GM21423 (cell line): ENCODE measurements at regions not wholly inside any gene's neighbourhood (a gene's known extent, or its start where the extent isn't known, plus 50 kb on each side); places are given as distances from the start of the nearest gene placed in this dataset.

Experiments used
- ATAC-seq: cut with Tn5 transposase; IDR thresholded peaks from one replicate; pipeline ENCODE4 v1.9.1; 2021; ENCODE audit warnings: mild to moderate bottlenecking, moderate library complexity; ENCODE audit not compliant: unreplicated experiment

- ATAC-seq, result no peak
Observed at GRCh38 chr6:110033101-110033500, 55.0 kb downstream of the GPR6 start.

DNA sequence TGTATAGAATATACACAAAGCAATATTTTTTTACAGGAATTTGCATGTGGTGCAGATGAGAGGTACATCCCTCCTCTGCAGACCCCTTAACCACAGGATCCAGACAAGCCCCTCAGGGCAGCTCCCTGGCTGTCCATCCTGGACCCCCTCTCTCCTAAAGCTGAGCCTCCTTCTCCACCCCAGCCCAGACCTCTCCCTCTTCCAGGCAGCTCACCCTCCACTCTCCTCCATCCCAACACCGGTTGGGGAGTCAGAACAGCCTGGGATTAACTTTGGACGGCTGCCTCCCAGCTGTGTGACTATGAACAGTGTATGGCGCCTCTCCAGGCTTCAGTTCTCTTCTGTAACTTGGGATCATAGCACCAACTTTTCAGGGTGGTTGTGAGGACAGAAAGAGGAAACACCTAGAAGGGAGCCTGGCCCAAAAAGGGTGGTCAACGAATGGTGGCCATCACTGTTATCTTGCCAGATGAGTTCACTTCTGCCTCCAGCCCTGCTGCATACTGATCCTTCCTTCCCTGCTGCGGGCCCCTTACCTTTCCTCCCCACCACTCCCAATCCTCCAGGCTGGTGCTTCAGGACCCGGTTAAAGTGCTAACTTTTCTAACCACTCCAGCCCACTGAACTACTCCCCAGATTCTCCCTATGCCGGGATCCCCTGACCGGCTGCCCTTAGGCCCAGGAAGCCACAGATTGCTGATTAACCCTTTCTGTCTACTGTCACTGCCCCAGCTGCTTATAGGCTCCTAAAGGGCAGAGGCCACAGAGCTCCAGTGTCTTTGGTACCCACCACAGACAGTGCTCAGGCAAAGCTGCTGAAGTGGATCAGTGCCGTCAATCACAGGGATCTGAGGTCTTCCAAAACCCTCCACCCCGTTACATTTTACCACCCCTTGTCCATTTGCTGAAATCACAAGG lies 55.9 kb downstream of the GPR6 start:
- ATAC-seq, result no peak

GRCh38 chr6:110034667-110035036 lies 56.5 kb downstream of the GPR6 start:
- no peak for ATAC-seq

- no peak for ATAC-seq
Observed at GRCh38 chr6:110035321-110035720, 57.2 kb downstream of the GPR6 start.

GRCh38 chr6:110036408-110037302 lies 58.5 kb downstream of the GPR6 start:
- ATAC-seq, result no peak

- ATAC-seq, result no peak
Observed at GRCh38 chr6:110037726-110038295, 59.7 kb downstream of the GPR6 start.

GRCh38 chr6:110039364-110039980 lies 61.4 kb downstream of the GPR6 start:
- ATAC-seq, result peak; percentile 78

DNA sequence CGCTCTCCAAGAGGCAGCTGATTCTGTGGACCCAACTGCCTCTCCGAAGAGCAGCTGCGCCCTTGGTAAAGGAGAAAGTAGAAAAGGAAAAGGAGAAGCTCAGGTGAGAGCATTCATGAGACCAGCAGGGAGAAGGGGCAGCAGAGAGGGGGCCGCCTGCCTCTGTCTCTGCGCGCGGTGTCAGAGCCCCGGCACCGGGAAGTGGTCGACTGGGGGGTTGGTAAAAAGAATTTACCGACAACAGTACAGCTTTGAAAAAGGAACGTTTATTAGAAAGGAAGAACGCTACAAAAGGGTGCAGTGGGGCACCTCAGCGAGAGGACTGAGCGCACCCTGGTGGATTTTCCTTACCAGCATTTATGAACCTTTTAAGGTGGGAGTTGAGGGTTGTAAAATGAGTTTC lies 61.9 kb downstream of the GPR6 start:
- peak; percentile 49 for ATAC-seq

DNA sequence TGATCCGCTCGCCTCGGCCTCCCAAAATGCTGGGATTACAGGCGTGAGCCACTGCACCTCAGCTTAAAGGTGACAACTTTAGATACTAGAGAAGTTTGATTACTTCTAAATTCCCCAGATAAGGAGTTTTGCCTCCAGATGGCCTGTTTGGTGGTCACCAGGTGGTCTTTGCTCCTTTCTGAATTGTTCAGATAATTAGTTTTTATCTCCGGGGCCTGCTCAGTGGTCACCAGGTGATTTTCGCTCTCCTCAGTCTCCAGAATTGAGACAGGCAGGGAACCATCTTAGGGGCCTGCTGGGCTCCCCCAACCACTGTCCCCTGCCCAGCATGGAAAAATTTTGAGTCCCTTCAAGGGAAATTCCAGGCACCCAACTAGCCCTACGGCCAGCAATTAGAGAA lies 62.6 kb downstream of the GPR6 start:
- ATAC-seq, result no peak

DNA sequence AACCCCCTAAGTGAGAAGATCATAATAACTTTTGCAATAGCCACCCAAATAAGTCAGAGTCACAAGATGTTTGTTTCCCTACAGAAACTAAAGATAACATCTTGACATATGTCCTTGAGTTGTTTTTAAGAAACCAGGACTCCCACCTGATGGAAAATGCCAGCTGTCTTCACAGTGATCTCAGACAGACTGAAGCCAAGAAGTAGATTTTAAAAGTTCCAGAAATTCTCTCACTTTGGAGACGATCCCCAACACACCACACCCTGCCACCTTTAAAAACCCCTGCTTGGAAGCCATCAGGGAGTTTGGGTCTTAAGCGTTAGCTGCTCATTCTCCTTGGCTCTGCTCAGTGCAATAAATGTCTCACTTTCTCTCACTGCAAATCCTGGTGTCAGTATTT lies 63.0 kb downstream of the GPR6 start:
- ATAC-seq, result no peak

GRCh38 chr6:110041830-110042229 lies 63.7 kb downstream of the GPR6 start:
- no peak for ATAC-seq

GRCh38 chr6:110042670-110043296 lies 64.7 kb downstream of the GPR6 start:
- no peak for ATAC-seq

DNA sequence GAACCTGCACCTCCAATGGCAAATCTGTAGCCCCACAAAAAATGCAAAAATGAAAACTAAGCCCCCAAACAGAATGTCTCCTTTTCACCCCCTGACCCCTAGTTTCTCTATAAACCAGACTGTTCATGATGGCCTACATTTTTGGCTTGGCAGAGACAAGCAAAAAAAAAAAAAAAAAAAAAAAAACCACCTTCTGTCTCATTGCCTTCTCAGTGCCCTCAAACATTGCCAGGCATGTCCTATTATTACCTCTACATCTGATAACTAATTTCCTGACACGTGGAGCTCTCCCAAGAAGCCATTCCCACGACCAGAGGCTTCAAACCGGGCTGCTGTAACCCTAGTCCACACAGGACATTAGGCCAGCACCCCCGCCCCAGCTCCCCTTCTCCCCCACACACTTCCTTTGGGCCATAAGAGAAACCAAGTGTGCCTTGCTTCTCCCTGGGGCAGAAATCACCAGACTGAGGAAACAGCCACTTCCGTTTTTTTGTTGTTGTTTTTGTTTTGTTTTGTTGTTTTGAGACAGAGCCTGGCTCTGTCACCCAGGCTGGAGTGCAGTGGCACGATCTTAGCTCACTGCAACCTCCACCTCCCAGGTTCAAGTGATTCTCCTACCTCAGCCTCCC lies 65.4 kb downstream of the GPR6 start:
- ATAC-seq, result no peak

DNA sequence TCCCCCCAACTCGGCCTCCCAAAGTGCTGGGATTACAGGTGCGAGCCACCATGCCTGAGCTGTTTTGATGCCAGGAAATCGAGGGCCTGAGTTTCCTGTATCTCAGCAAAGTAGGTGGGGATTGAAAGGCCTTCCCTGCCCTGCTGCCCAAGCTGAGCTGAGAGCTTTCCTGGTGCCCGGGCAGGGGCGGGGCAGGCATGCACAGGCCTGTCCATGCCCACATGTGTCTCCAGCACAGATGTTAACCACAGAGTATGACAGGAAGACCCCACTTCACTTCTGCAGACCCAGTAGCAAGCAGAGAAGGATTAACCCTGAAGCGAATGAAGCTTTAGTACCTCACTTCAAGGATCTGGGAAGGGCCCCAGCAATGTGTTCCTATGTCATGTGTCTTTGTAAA lies 66.0 kb downstream of the GPR6 start:
- no peak for ATAC-seq

DNA sequence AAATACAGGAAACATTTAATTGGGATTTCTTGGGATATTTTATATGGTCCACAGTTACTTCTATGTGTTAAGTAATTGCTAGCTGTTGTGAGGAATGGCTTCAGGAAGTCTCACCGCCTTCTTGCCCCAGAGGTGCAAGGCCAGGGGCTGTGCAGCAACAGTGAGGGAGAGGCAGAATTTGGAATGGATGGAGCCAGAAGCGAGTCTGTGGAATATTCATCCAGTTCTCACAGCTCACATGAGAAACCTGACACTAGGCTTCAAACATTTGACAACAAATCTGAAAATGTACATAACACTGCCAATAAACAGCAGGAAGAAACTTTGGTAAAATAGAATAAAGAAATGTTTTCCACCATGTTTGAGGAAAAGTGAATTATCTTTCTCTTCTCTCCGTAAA lies 66.5 kb downstream of the GPR6 start:
- no peak for ATAC-seq

DNA sequence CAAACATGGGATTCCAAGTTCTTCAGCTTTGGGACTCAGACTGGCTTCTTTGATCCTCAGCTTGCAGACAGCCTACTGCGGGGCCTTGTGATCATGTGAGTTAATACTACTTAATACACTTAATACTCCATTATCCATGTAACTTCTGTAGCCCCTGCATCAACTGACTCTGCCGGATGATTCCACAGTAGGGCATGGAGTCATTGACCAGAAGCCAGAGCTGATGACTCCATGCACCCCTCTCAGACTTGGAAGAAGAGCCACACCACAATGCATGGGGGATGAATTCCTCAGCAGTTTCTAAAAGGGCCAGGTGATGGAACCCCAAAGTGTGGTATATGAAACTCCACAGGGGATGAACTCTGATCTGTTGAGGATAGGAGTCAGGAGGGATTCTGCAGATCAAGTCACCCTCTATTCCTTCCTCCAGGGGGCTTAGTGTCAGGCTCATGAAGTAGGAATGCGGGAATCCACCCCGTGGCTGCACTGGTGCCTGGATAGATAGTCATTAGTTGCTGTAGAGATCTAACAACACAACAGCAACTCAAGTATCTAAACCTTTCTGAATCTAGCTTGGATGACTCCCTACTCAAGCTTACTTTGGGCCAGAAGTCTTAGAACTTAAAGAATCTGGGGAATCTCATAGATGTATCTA lies 70.2 kb downstream of the GPR6 start:
- ATAC-seq, result no peak

DNA sequence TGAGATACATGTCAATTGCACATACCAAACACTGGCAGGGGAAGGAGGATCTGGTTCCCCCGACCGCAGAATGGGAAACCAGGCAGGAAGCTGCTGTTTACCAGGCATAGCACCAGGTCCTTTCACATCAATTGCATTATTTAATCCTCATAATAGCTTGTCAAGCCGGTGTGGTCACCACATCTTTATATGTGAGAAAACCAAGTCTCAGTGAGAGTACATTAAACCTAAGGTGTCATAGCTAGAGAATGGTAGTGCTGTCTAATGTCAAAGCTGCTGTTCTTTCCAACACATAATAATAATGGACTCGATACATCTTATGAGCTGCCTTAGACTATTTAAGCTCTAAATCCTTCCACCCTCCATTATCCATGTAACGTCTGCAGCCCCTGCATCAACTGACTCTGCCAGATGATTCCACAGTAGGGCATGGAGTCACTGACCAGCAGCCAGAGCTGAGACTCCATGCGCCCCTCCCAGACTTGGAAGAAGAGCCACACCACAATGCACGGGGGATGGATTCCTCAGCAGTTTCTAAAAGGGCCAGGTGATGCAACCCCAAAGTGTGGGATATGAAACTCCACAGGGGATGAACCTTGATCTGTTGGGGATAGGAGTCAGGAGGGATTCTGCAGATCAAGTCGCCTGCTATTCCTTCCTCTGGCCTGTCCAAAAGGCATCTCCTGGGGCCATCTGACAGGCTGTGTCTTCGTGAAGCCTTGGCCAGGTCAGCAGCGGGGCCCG lies 71.8 kb downstream of the GPR6 start:
- ATAC-seq, result no peak
